ENCODE measurements at regions not wholly inside any gene's neighbourhood (a gene's known extent, or its start where the extent isn't known, plus 50 kb on each side); places are given as distances from the start of the nearest gene placed in this dataset.

GRCh38 chr5:99141534-99142128 is 212.8 kb upstream of the CHD1 start:
- no peak for TF ChIP-seq POLR2A (IDR thresholded peaks at IDR 0.05)
- no peak for TF ChIP-seq CTCF (IDR thresholded peaks at IDR 0.05)
- no peak for TF ChIP-seq POLR2AphosphoS5 (IDR thresholded peaks at IDR 0.05)
